ENCODE measurements at regions not wholly inside any gene's neighbourhood (a gene's known extent, or its start where the extent isn't known, plus 50 kb on each side); places are given as distances from the start of the nearest gene placed in this dataset.

DNA sequence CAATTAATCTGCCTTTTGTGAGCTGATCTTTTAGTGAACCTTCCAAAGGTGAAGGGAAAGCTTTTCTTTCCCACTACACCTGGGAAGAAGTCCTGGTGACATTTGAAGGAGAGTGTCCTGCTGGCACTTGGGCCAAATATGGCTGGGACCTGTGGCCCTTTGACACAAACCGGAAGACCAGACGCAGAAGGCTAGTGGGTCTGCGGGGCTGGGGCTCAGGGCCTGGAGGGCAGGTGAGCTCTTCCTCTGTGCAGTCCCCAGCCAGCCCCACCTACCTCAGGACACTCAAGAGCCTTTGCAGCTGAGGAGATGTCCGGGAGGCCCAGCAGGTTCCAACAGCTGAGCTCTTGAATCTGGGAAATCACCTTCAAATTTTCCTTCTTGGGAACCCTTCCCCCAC lies 138.0 kb upstream of the THY1 start:
- Histone ChIP-seq H3K9me3 (ENCODE audit: control insufficient read depth in 1 of 2, insufficient read depth in 1 of 2, low read length in 2 of 2) (peaks cover 0 to 6% of the 10 kb centered on the region in 2 experiments), H3K36me3 (ENCODE audit: insufficient read depth, low read length) (no peaks in the 10 kb centered on the region), H3K4me3 (ENCODE audit: low read length) (no peak overlapping the region), H3K27ac (ENCODE audit: low read depth in 1 of 2, low read length in 2 of 2) (no peak overlapping the region), H3K27me3 (ENCODE audit: control insufficient read depth in 1 of 2, insufficient read depth in 2 of 2, low read length in 2 of 2) (peaks cover 4 to 7% of the 10 kb centered on the region in 2 experiments), H3K4me1 (ENCODE audit: insufficient read depth, low read length) (no peaks in the 10 kb centered on the region)
- intact Hi-C loops (cut with DNase I, micrococcal nuclease): no loop called here
- ChIA-PET CTCF (no interaction called here), POLR2A (no interaction called here)
- no peak for ATAC-seq (ENCODE audit: poor library complexity)
- TF ChIP-seq CTCF (IDR thresholded peaks at IDR 0.05): no peak
- Mint-ChIP-seq H3K27ac (no peak overlapping the region), H3K27me3 (peaks cover 37% of the 10 kb centered on the region), H3K9me3 (peaks cover 6% of the 10 kb centered on the region), H3K36me3 (ENCODE audit: low read depth) (no peaks in the 10 kb centered on the region), H3K4me1 (ENCODE audit: low read depth) (no peaks in the 10 kb centered on the region), H3K4me3 (no peak overlapping the region)
- DNase-seq: no peak

DNA sequence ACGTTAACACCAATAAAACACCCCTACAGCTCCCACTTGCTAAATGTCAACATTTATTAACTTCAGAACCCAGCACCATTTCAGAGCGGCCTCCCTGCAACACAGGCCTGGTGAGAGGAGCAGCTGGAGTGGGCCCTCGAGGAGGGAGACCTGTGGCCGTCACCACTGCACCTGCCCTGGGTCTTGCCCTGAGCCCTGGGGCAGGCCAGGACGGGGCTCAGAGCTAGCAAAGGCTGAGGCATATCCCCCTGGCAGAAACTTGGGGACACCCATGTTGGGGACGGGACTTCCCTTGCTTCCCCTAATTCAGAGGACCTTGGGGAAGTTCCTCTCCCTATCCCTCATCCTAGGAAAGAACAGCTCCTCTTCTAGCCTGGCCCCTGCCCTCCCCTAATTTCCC lies 137.3 kb upstream of the THY1 start:
- H3K9me3 ChIP-seq (ENCODE audit: control insufficient read depth in 1 of 2, insufficient read depth in 1 of 2, low read length in 2 of 2): peaks cover 0 to 11% of the 10 kb centered on the region in 2 experiments
- H3K36me3 ChIP-seq (ENCODE audit: insufficient read depth, low read length): no peaks in the 10 kb centered on the region
- H3K9me3 Mint-ChIP-seq: peaks cover 6% of the 10 kb centered on the region
- H3K27me3 Mint-ChIP-seq: peaks cover 37% of the 10 kb centered on the region
- H3K4me3 Mint-ChIP-seq: no peak overlapping the region
- intact Hi-C loops (cut with DNase I, micrococcal nuclease): no loop called here
- ATAC-seq (ENCODE audit: poor library complexity) (no peak), DNase-seq (no peak)
- ChIA-PET CTCF (no interaction called here), POLR2A (no interaction called here)
- no peaks in the 10 kb centered on the region for H3K4me1 ChIP-seq (ENCODE audit: insufficient read depth, low read length)
- H3K36me3 Mint-ChIP-seq (ENCODE audit: low read depth): no peaks in the 10 kb centered on the region
- no peak overlapping the region for H3K4me3 ChIP-seq (ENCODE audit: low read length)
- no peaks in the 10 kb centered on the region for H3K4me1 Mint-ChIP-seq (ENCODE audit: low read depth)
- no peak overlapping the region for H3K27ac Mint-ChIP-seq
- peaks cover 7% of the 10 kb centered on the region in 2 experiments for H3K27me3 ChIP-seq (ENCODE audit: control insufficient read depth in 1 of 2, insufficient read depth in 2 of 2, low read length in 2 of 2)
- TF ChIP-seq CTCF (IDR thresholded peaks at IDR 0.05): no peak
- no peak overlapping the region for H3K27ac ChIP-seq (ENCODE audit: low read depth in 1 of 2, low read length in 2 of 2)

- peaks cover 2% of the 10 kb centered on the region for H3K9me3 Mint-ChIP-seq
- no peak overlapping the region for H3K27ac ChIP-seq (ENCODE audit: low read depth in 1 of 2, low read length in 2 of 2)
- H3K27ac Mint-ChIP-seq: no peak overlapping the region
- ChIA-PET POLR2A (no interaction called here), CTCF (no interaction called here)
- H3K36me3 ChIP-seq (ENCODE audit: insufficient read depth, low read length): no peaks in the 10 kb centered on the region
- H3K27me3 ChIP-seq (ENCODE audit: control insufficient read depth in 1 of 2, insufficient read depth in 2 of 2, low read length in 2 of 2): peaks cover 0 to 5% of the 10 kb centered on the region in 2 experiments
- H3K27me3 Mint-ChIP-seq: peaks cover 2% of the 10 kb centered on the region
- TF ChIP-seq CTCF (IDR thresholded peaks at IDR 0.05): no peak
- DNase-seq (no peak), ATAC-seq (ENCODE audit: poor library complexity) (no peak)
- H3K4me3 ChIP-seq (ENCODE audit: low read length): no peak overlapping the region
- no peaks in the 10 kb centered on the region for H3K36me3 Mint-ChIP-seq (ENCODE audit: low read depth)
- no peak overlapping the region for H3K4me3 Mint-ChIP-seq
- H3K4me1 Mint-ChIP-seq (ENCODE audit: low read depth): no peaks in the 10 kb centered on the region
- intact Hi-C loops (cut with DNase I, micrococcal nuclease): no loop called here
- H3K4me1 ChIP-seq (ENCODE audit: insufficient read depth, low read length): no peaks in the 10 kb centered on the region
- peaks cover 0 to 18% of the 10 kb centered on the region in 2 experiments for H3K9me3 ChIP-seq (ENCODE audit: control insufficient read depth in 1 of 2, insufficient read depth in 1 of 2, low read length in 2 of 2)
These were observed 129.1 kb upstream of the THY1 start for GRCh38 chr11:119552106-119552485.
